ENCODE measurements at regions not wholly inside any gene's neighbourhood (a gene's known extent, or its start where the extent isn't known, plus 50 kb on each side); places are given as distances from the start of the nearest gene placed in this dataset.
A peak's percentile ranks its signal among the peaks of the same experiment; 100 is the strongest.

DNA sequence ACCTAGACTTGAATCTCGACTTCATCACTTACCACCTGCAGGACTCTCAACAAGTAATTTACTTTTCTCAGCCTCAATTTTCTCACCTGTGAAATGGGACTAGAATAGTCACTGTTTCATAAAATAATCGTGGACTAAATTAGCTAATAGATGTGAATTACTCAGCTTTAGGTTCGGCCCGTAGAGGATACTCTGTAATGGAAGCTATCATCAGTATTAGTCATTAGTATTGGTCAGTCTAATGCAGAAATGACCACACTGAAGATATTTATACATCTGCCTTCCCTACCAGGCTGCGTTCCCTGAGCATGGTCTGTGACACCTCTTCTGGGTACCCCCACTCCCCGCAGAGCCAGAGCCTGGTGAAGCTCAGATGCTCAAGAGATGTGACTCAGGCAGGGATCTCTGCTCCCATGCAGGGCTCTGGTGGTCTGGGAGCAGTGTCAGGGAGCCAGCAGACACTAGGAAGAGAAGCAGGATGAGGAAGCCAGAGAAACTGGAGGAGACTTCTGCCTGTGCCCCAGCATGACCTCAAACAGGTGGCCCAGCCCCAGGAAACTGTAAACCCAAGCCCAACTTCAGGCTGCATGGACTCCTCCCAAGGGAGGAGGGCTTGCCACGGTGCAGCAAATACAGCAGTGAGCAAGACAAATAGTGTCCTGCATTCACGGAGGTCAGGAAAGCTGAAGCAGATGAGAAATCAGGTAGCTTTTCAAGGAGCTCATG lies 88.0 kb upstream of the E2F8 start:
- Mint-ChIP-seq H3K4me3 (no peak overlapping the region), H3K27me3 (peaks cover 17% of the 10 kb centered on the region), H3K9me3 (no peaks in the 10 kb centered on the region), H3K27ac (no peak overlapping the region), H3K4me1 (no peaks in the 10 kb centered on the region), H3K36me3 (no peaks in the 10 kb centered on the region)
- no peak for DNase-seq

DNA sequence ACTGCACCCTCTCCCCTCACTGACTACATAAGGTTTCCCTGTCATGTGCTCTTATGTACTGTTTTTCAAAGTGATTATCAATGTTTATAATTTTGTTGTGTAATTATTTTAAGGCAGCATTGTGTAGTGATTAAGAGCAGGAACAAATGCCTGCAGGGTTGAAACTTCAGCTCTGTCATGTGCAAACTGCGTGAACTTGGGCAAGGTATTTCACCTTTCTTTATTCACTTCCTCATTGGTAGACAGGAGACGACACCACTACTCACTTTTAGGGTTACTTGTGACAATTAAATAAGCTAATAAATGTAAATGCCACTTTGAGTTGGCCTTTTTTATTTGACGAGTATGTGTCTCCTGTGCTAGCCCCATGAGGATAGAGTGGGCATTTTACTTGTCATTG lies 86.5 kb upstream of the E2F8 start:
- H3K4me3 Mint-ChIP-seq: no peak overlapping the region
- H3K27ac Mint-ChIP-seq: no peak overlapping the region
- no peaks in the 10 kb centered on the region for H3K36me3 Mint-ChIP-seq
- H3K27me3 Mint-ChIP-seq: peaks cover 10% of the 10 kb centered on the region
- no peaks in the 10 kb centered on the region for H3K4me1 Mint-ChIP-seq
- H3K9me3 Mint-ChIP-seq: no peaks in the 10 kb centered on the region
- no peak for DNase-seq

DNA sequence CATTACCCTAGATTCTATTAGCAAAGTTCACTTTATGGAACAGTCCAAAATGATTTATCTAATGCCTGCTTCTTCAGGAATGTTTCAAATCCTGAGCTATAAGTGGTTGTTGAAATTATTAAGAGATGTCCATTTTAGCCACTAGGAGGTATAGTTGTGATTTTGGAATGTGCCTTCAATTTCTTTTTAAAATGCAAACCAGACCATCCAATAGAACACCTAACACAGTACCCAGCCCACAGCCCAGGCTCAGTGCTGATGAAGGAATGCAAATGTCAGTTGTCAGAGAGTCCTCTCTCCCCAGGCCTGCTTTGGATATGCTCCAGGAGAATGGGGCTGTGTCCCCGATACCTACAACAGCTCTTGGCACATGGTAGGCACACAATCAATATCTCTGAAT lies 85.8 kb upstream of the E2F8 start:
- Mint-ChIP-seq H3K4me1 (no peaks in the 10 kb centered on the region), H3K9me3 (no peaks in the 10 kb centered on the region)

DNA sequence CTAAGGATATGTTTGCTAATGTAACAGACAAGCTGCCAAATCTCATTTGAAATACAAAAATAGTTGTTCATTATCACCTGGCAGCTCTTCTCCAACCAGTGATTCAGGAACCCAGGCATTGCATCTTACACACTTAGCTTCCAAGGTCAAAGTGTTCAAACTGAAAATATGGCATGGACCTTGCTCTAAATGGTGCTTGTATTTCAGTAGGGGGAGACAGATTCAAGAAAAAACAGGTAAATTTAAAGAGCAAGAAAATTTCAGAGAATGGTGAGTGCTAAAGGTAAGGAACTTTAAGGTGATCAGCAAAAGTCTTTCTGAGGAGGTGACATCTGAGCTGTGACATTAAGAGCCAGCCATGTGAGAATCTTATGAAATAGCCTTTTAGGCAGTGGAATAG lies 82.8 kb upstream of the E2F8 start:
- Mint-ChIP-seq H3K36me3 (no peaks in the 10 kb centered on the region), H3K4me1 (no peaks in the 10 kb centered on the region), H3K9me3 (no peaks in the 10 kb centered on the region), H3K4me3 (no peak overlapping the region), H3K27me3 (peaks cover 12% of the 10 kb centered on the region), H3K27ac (no peak overlapping the region)
- DNase-seq: no peak

More for the DNA sequence above, 85.8 kb upstream of the E2F8 start:
- H3K27ac Mint-ChIP-seq: no peak overlapping the region
- DNase-seq: no peak
- H3K36me3 Mint-ChIP-seq: no peaks in the 10 kb centered on the region
- peaks cover 14% of the 10 kb centered on the region for H3K27me3 Mint-ChIP-seq
- no peak overlapping the region for H3K4me3 Mint-ChIP-seq

DNA sequence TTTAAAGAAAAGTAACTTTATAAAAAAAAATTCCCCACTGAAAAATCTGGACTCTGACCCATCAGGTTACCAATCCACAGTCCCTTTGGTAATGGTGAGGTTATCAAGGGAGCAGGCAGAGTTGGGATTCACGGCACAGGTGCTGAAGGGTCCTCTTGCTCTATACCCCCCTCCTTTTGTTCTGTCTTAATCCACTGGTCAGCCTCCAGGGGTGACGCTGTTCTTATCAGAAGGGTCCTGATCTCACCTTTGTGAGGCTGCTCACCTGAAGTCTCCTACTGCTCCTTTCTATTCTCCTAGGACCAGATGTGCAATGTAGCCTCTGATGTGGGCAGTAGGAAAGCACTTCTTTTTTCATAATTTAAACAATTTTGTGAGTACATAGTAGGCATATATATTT lies 80.6 kb upstream of the E2F8 start:
- Mint-ChIP-seq H3K27me3 (peaks cover 12% of the 10 kb centered on the region), H3K4me1 (no peaks in the 10 kb centered on the region), H3K36me3 (no peaks in the 10 kb centered on the region), H3K27ac (no peak overlapping the region), H3K4me3 (no peak overlapping the region), H3K9me3 (no peaks in the 10 kb centered on the region)
- no peak for DNase-seq

DNA sequence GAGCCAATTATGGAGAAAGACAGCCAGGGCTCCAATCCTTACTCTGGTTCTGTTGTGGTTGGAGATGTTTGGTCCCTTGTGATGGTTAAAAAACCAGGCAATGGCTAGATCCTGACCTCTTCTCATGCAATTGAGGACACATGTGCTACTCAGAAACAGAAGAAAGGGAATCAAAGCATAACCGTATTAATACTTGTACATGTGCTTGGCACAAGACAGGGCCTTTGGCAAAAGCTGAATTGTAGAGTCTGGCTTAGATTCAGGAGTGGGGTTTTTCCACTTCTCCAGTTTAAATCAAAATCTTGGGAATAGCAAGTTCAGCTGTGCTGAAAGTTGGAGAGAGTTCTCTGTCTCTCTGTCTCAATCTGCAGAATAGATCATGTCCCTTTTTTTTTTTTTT lies 80.1 kb upstream of the E2F8 start:
- Mint-ChIP-seq H3K27me3 (peaks cover 12% of the 10 kb centered on the region), H3K36me3 (no peaks in the 10 kb centered on the region), H3K27ac (no peak overlapping the region), H3K4me3 (no peak overlapping the region), H3K9me3 (no peaks in the 10 kb centered on the region), H3K4me1 (no peaks in the 10 kb centered on the region)
- DNase-seq: no peak

DNA sequence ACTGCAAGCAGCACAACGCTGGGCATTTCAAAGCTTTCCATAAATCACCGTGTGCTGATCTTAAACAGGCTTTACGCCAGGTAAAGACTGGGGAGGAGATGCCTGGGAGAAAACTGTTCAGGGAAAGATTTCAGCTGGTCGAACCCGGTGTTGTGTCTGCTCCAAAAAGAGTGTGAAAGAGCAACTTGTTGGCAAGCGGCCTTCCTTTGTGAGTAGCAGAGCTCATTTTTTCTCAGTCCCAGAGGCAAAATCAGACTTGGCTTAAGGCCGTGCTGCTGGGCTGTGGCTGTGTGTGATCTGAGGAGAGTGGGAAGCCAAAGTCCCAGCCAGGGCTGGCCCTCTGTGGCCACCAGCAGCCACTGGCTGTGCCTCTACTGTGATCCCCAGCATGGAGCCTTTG lies 75.7 kb upstream of the E2F8 start:
- H3K27me3 Mint-ChIP-seq: peaks cover 11% of the 10 kb centered on the region
- H3K4me1 Mint-ChIP-seq: no peaks in the 10 kb centered on the region
- no peak overlapping the region for H3K4me3 Mint-ChIP-seq
- H3K27ac Mint-ChIP-seq: no peak overlapping the region
- no peaks in the 10 kb centered on the region for H3K9me3 Mint-ChIP-seq
- DNase-seq: no peak
- H3K36me3 Mint-ChIP-seq: no peaks in the 10 kb centered on the region

DNA sequence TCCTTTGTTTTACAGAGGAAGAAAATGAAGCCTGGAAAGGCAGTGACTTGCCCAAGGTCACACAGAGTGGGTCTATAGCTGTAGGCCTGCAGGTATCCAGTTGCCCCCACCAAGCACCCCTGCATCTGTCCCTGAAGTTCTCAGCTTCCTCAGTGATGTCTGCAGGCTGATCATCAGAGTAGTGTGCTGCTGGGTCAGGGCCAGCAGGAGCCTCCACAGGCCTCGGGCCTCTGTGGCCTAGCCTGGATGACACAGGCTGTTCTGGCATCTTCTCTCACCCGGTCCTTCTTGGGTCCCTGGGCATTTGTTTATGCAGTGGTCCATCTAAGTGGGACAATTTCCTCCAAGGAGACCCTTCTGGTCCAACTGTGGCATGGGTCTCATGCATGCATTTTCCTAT lies 74.8 kb upstream of the E2F8 start:
- Mint-ChIP-seq H3K9me3 (no peaks in the 10 kb centered on the region), H3K4me3 (no peak overlapping the region), H3K27me3 (peaks cover 4% of the 10 kb centered on the region), H3K4me1 (no peaks in the 10 kb centered on the region), H3K36me3 (no peaks in the 10 kb centered on the region), H3K27ac (no peak overlapping the region)
- DNase-seq: no peak

DNA sequence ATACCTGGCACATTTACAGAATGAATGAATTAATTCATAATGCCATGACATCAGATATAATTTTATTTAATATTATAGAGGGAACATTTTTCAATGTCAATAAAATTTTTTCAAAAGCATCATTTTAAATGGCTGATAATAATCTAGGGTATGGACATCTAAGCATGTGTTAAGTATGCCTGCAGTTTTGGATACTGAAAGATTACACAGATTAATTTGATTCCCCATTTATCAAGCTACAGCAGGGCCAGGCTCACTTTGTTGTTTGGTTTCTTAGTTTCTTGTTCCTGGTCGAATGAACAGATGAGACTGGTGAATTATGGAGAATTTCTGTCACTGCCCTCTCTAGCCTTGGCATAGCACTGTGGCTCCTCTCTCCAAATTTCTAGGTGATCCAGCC lies 72.4 kb upstream of the E2F8 start:
- DNase-seq: no peak
- Mint-ChIP-seq H3K36me3 (no peaks in the 10 kb centered on the region), H3K4me1 (no peaks in the 10 kb centered on the region), H3K4me3 (no peak overlapping the region), H3K27me3 (peaks cover 4% of the 10 kb centered on the region), H3K27ac (no peak overlapping the region), H3K9me3 (no peaks in the 10 kb centered on the region)

DNA sequence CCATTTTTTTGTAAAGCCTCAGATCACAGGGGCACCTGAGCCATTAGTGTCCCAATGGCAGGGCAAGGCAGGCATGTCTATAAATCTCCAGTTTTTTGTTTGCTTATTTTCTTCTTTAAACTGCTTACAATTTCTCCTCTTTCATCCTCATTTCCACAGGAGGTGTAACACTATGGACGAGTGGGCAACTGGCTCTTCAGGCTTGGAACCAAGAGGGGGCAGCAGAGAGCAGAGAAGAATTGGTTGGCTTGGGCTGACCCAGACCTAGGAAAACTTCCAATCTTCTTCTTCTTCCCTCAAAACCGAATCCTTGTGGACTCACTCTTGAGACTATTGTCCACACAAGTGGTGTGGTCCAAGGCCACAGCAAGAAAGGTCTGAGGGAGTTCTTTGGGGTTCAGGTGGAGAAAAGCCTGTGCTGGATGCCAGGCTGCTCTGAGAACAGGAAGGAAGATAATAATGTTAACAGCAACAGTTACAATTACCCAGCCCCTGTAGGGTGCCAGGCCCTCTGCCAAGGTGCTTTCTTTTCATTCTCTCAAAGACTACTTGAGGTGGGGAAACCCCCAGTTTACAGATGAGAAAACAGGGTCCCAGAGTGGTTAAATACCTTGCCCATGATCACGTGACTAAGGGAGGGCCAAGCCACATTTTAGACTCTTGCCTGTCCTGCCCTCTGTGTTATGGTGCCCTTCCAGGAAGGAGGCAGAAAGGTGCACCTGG lies 70.7 kb upstream of the E2F8 start:
- Mint-ChIP-seq H3K4me3 (no peak overlapping the region), H3K27ac (no peak overlapping the region), H3K4me1 (no peaks in the 10 kb centered on the region), H3K9me3 (no peaks in the 10 kb centered on the region), H3K27me3 (peaks cover 4% of the 10 kb centered on the region), H3K36me3 (no peaks in the 10 kb centered on the region)
- peak; percentile 24 for DNase-seq

DNA sequence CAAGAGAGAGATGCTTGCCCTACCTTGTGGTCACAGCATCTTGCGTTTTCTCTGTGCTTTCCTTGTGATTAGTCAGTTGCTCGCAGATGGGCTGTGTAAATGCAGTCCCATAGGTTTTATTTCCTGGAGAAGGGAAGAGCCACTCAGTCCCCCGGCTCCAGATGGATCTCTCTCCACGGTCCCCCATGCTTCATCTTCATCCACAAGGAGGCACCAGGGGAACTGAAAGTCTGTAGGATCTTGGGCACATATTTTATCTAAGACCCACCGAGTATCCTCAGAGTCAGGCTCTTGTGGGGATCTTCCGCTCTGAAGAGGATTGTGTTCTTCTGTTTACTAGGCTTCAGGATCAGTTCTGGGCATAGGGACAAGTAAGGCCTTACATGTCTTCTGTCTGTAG lies 66.8 kb upstream of the E2F8 start:
- H3K27me3 Mint-ChIP-seq: peaks cover 3% of the 10 kb centered on the region
- no peaks in the 10 kb centered on the region for H3K9me3 Mint-ChIP-seq
- no peak overlapping the region for H3K27ac Mint-ChIP-seq
- no peaks in the 10 kb centered on the region for H3K36me3 Mint-ChIP-seq
- no peaks in the 10 kb centered on the region for H3K4me1 Mint-ChIP-seq
- no peak for DNase-seq
- H3K4me3 Mint-ChIP-seq: no peak overlapping the region

DNA sequence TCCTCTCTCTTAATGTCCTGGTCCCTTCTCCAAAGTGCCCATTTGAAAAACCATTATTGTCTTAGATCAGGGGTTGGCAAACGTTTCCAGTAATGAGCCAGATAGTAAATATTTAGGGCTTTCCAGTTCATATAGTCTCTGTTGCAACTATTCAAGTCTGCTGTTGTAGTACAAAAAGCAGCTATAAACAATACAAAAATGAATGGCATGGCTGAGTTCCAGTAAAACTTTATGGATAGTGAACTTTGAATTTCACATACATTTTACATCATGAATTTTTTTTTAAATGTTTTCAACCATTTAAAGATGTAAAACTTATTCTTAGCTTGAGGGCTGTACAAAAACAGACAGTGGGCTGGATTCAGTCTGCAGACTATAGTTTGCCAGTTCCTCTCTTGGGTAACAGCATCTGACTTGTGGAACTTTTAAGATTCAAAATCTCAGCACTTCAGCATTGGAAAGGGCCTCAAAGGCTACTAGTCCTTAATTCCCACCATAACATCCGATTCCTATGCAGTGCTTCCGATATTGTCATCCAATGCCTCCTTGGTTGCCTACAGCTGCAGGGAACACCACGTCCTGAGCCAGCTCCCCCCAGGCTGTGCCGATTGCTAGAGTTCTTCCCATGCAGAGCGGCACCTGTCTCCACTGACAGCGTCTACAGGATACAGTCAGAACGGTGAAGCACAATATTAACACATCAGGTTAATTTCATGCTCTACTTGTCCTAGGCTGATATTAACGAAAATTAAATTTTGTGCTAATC lies 65.6 kb upstream of the E2F8 start:
- Mint-ChIP-seq H3K27ac (no peak overlapping the region), H3K4me3 (no peak overlapping the region), H3K4me1 (no peaks in the 10 kb centered on the region), H3K9me3 (no peaks in the 10 kb centered on the region), H3K27me3 (no peaks in the 10 kb centered on the region), H3K36me3 (no peaks in the 10 kb centered on the region)
- DNase-seq: no peak

DNA sequence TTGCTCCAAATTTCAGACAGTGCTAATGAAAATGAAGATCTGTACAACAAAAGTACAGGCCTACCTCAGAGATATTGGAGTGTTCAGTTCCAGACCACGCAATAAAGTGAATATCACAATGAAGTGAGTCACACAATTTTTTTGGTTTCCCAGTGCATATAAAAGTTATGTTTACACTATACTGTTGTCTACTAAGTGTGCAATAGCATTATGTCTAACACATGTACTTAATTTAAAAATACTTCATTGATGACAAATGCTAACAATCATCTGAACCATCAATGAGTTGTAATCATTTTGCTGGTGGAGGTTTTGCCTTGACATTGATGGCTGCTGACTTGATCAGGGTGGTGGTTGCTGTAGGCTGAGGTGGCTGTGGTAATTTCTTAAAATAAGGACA lies 60.6 kb upstream of the E2F8 start:
- no peak overlapping the region for H3K4me3 Mint-ChIP-seq
- no peaks in the 10 kb centered on the region for H3K36me3 Mint-ChIP-seq
- no peaks in the 10 kb centered on the region for H3K4me1 Mint-ChIP-seq
- H3K27ac Mint-ChIP-seq: no peak overlapping the region
- H3K9me3 Mint-ChIP-seq: no peaks in the 10 kb centered on the region
- H3K27me3 Mint-ChIP-seq: peaks cover 3% of the 10 kb centered on the region
- DNase-seq: no peak

DNA sequence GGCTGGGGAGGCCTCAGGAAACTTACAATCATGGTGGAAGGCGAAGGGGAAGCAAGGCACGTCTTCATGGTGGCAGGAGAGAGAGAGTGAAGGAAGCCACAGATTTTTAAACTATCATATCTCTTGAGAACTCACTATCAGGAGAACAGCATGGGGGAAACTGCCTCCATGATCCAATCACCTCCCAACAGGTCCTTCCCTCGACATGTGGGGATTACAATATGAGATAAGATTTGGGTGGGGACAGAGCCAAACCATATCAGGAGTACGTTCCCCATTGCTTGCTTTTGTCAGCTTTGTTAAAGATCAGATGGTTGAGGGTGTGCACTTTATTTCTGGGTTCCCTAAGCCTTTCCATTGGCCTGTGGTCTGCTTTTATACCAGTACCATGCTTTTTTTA lies 53.7 kb upstream of the E2F8 start:
- H3K9me3 Mint-ChIP-seq: no peaks in the 10 kb centered on the region

DNA sequence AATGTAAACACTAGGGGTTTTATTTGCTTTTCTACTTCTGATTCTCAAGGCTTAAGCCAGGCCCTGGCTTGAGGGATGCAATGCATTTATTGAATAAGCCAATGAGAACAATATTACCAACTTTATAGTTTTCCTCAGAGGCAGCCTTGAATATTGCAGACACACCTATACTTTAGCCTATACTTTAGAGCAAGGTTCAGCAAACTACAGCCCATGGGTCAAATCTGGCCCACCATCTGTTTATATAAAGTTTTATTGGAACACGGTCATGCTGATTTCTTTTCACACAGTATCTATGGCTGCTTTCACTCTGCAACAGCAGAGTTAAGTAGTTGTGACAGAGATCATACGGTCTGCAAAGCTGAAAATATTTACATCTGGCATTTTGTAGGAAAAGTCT lies 50.3 kb upstream of the E2F8 start:
- no peak for DNase-seq
- Mint-ChIP-seq H3K36me3 (no peaks in the 10 kb centered on the region), H3K9me3 (no peaks in the 10 kb centered on the region), H3K4me1 (no peaks in the 10 kb centered on the region), H3K27ac (no peak overlapping the region), H3K27me3 (peaks cover 12% of the 10 kb centered on the region), H3K4me3 (no peak overlapping the region)

More for the DNA sequence above, 53.7 kb upstream of the E2F8 start:
- H3K36me3 Mint-ChIP-seq: no peaks in the 10 kb centered on the region
- H3K27ac Mint-ChIP-seq: no peak overlapping the region
- no peak overlapping the region for H3K4me3 Mint-ChIP-seq
- DNase-seq: no peak
- H3K4me1 Mint-ChIP-seq: no peaks in the 10 kb centered on the region
- H3K27me3 Mint-ChIP-seq: peaks cover 16% of the 10 kb centered on the region
